ENCODE measurements at regions not wholly inside any gene's neighbourhood (a gene's known extent, or its start where the extent isn't known, plus 50 kb on each side); places are given as distances from the start of the nearest gene placed in this dataset.
"Not testable (repeated sequence)": the region's sequence is repeated elsewhere in the genome, so short reads cannot be mapped to it uniquely, and the experiment has no call there.

DNA sequence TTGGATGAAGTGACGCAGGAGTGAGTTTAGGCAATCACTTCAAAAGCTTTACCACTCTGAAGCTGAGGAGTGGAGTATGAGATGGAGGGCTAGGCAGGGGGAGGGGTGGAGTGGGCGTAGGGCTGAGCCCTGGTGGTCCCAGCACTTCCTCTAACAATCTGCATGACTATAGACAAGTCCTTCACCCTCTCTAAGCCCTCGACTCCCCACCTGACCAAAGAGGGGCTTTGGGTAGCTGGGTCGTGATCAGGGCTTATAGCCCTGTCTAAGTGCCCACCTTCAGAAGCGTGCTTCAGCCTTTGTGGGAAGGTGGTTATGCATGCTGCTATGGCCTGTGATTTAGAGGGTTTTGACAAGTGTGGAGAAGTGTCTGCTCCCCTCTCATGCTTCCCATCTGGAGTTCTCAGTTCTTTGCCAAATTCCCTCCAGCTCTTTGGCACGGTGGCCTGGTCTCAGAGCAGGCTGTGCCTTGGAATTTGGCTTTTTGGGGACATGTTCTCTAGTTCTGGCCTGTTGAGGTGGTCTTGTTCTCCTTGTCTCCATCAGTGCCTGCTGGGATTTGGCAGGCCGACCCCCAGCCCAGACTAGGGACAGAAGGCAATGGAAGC lies 53.0 kb downstream of the ACTBL2 start:
- TF ChIP-seq, protein P1, sequence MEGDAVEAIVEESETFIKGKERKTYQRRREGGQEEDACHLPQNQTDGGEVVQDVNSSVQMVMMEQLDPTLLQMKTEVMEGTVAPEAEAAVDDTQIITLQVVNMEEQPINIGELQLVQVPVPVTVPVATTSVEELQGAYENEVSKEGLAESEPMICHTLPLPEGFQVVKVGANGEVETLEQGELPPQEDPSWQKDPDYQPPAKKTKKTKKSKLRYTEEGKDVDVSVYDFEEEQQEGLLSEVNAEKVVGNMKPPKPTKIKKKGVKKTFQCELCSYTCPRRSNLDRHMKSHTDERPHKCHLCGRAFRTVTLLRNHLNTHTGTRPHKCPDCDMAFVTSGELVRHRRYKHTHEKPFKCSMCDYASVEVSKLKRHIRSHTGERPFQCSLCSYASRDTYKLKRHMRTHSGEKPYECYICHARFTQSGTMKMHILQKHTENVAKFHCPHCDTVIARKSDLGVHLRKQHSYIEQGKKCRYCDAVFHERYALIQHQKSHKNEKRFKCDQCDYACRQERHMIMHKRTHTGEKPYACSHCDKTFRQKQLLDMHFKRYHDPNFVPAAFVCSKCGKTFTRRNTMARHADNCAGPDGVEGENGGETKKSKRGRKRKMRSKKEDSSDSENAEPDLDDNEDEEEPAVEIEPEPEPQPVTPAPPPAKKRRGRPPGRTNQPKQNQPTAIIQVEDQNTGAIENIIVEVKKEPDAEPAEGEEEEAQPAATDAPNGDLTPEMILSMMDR (IDR thresholded peaks at IDR 0.05; ENCODE audit: low read depth, low read length, missing control alignments) = no peak
- no peak overlapping the region for H3K4me3 ChIP-seq (replicated peaks; ENCODE audit: low read depth, low read length)
- no peak for DNase-seq (ENCODE audit: extremely low read depth, low read depth)

- not testable (repeated sequence) for DNase-seq (ENCODE audit: extremely low read depth, low read depth); H3K4me3 ChIP-seq (replicated peaks; ENCODE audit: low read depth, low read length)
These were observed 53.6 kb downstream of the ACTBL2 start for GRCh38 chr5:57429021-57429420.

DNA sequence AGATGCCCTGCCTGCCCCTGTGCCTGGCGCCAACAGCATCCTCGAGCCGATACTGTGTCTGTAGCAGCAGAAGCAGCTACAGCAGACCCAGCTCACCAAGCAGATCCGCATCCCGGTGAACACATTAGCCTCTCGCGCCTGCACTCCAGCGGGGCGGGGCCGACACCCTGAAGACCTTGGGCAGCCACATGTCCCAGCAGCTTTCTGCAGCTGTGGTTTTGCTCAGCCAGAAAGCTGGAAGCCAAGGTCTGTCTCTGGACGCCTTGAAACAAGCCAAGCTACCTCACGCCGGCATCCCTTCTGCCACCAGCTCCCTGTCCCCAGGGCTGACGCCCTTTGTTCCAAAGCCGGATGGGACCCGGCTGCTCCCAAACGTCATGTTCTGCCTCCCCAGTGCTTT lies 59.6 kb downstream of the ACTBL2 start:
- no peak overlapping the region for H3K4me3 ChIP-seq (replicated peaks; ENCODE audit: low read depth, low read length)
- DNase-seq (ENCODE audit: extremely low read depth, low read depth) = no peak
- TF ChIP-seq, protein P1 (IDR thresholded peaks at IDR 0.05; ENCODE audit: low read depth, low read length, missing control alignments) = no peak

DNA sequence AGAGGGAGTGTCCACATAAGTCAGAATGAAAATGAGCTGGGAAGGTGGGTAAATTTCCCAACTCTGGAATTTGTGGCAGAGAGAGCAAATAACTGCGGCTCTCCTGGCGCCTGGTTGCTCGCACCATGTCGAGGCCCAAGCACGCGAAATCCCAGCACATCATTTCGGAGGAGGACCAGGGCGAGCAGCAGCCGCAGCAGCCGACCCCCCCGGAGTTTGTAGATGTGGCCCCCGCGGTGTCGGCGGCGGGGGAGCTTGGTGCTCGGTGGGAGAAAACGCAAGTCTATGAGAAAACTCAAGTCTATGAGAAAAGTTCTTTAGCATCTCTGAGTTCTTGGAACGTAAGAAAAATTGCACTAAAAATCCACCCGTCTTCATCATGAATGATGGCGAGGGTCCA lies 60.3 kb downstream of the ACTBL2 start:
- TF ChIP-seq, protein P1 (IDR thresholded peaks at IDR 0.05; ENCODE audit: low read depth, low read length, missing control alignments) = no peak
- H3K4me3 ChIP-seq (replicated peaks; ENCODE audit: low read depth, low read length) = no peak overlapping the region
- no peak for DNase-seq (ENCODE audit: extremely low read depth, low read depth)

DNA sequence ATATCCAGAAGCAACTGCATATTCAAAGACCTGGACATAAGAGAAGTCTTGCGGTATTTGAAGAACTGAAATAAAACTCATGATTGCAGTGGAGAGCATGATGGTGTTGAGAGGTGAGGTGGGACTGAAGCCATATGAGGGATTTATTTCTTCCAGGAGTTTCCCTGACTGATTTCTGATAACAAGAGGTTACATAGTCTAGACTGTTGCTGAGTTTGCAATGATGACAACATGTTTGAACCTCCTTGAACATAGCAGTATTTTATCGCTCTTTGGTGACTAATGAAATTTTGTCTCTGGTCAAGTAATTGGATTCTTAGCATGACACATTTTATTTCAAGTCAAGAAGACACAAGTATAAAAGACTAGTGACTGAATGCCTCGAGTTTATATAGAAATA lies 61.8 kb downstream of the ACTBL2 start:
- no peak for DNase-seq (ENCODE audit: extremely low read depth, low read depth)
- H3K4me3 ChIP-seq (replicated peaks; ENCODE audit: low read depth, low read length) = no peak overlapping the region
- TF ChIP-seq, protein P1 (IDR thresholded peaks at IDR 0.05; ENCODE audit: low read depth, low read length, missing control alignments) = no peak

GRCh38 chr5:57417971-57418370 lies 64.6 kb downstream of the ACTBL2 start:
- no peak for DNase-seq (ENCODE audit: extremely low read depth, low read depth)
- TF ChIP-seq, protein P1 (IDR thresholded peaks at IDR 0.05; ENCODE audit: low read depth, low read length, missing control alignments) = no peak
- no peak overlapping the region for H3K4me3 ChIP-seq (replicated peaks; ENCODE audit: low read depth, low read length)

DNA sequence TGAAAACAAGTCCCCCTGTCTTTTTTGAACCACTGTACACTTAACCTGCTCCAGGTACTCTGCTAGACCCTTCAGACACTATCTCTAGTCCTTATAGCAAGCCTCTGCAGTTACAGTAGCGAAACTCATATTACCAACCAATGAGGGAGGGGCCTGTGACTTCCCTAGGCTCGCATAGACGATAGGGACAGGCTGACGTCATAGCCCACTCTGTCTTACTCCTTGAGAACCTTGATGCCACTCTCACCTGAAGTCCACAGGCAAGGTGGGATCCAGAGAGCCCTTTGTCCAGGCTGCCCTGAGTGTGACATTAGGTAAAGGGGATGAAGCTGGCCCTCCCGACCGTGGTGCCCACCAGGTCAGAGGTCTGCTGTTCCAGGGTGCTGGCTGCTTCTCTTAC lies 65.3 kb downstream of the ACTBL2 start:
- TF ChIP-seq, protein P1 (IDR thresholded peaks at IDR 0.05; ENCODE audit: low read depth, low read length, missing control alignments) = no peak
- DNase-seq (ENCODE audit: extremely low read depth, low read depth) = no peak
- no peak overlapping the region for H3K4me3 ChIP-seq (replicated peaks; ENCODE audit: low read depth, low read length)

Data from HFF-Myc (cell line).